H1 (cell line): ENCODE measurements at regions not wholly inside any gene's neighbourhood (a gene's known extent, or its start where the extent isn't known, plus 50 kb on each side); places are given as distances from the start of the nearest gene placed in this dataset.

Experiments used
- CTCF ChIA-PET: fragments of 300-600 bp; sonication (Branson Sonifier 250); formaldehyde crosslinking; loops from one replicate; lab custom pipeline; 2021; ENCODE audit not compliant: partially characterized antibody; lab: Charles Lee
- POLR2A ChIA-PET: fragments of 300-600 bp; sonication (Branson Sonifier 250); formaldehyde crosslinking; loops from one replicate; lab custom pipeline; 2021; ENCODE audit warnings: inconsistent platforms; ENCODE audit not compliant: partially characterized antibody; lab: Charles Lee
- DNase-seq, 2 experiments: peaks; one replicate each; pipeline versions ENCODE4 v3.0.0 to v3.0.0-alpha.2; 2010 to 2022; ENCODE audit warnings: low spot score in 2 of 2, low read depth in 1 of 2, mixed read lengths in 1 of 2
- FAIRE-seq: peaks from 2 replicates; lab custom pipeline; 2011; peaks lifted over from hg19 to GRCh38; lab: Jason Lieb, UNC
- H2AFZ ChIP-seq: 2 replicates; pipeline ENCODE4 v1.8.1; 2012; ENCODE audit warnings: low read length, inconsistent platforms
- H2AK5ac ChIP-seq: 2 replicates; pipeline ENCODE4 v1.6.1; 2013; ENCODE audit warnings: low read depth, low read length
- H2BK120ac ChIP-seq: replicated peaks from 2 replicates; pipeline ENCODE3; 2013; ENCODE audit warnings: low read depth, low read length, inconsistent platforms
- H2BK12ac ChIP-seq: 2 replicates; pipeline ENCODE4 v1.6.1; 2013; ENCODE audit warnings: low read depth, low read length
- H2BK15ac ChIP-seq: 2 replicates; pipeline ENCODE4 v1.6.1; 2013; ENCODE audit warnings: low read length
- H2BK20ac ChIP-seq: 2 replicates; pipeline ENCODE4 v1.6.1; 2013; ENCODE audit warnings: low read length
- H2BK5ac ChIP-seq: 2 replicates; pipeline ENCODE4 v1.6.1; 2013; ENCODE audit warnings: low read depth, low read length
- H3K14ac ChIP-seq: 2 replicates; pipeline ENCODE4 v1.6.1; 2013; ENCODE audit warnings: inconsistent platforms; ENCODE audit not compliant: insufficient read length
- H3K18ac ChIP-seq: 2 replicates; pipeline ENCODE4 v1.6.1; 2013; ENCODE audit warnings: low read length; ENCODE audit errors: extremely low read depth
- H3K23ac ChIP-seq: 2 replicates; pipeline ENCODE4 v1.6.1; 2013; ENCODE audit warnings: inconsistent platforms; ENCODE audit not compliant: insufficient read length
- H3K23me2 ChIP-seq: 2 replicates; pipeline ENCODE4 v1.6.1; 2013; ENCODE audit warnings: low read depth, low read length
- H3K27ac ChIP-seq: 2 replicates; pipeline ENCODE4 v1.6.1; 2011; ENCODE audit warnings: low read depth, low read length, inconsistent platforms
- H3K27me3 ChIP-seq, 4 experiments: replicated peaks in 1 of 4; 1 replicate in 1 of 4; 2 replicates in 3 of 4; pipeline versions ENCODE4 v1.6.1 to v1.8.1; 2011 to 2013; ENCODE audit warnings: low read length in 3 of 4, mild to moderate bottlenecking in 3 of 4, inconsistent platforms in 2 of 4, mixed read lengths in 2 of 4, moderate library complexity in 1 of 4; ENCODE audit not compliant: control insufficient read depth in 3 of 4, insufficient read depth in 3 of 4; ENCODE audit errors: extremely low read depth in 1 of 4
- H3K36me3 ChIP-seq, 4 experiments: 2 replicates each; pipeline versions ENCODE4 v1.6.1 to v1.8.1; 2011 to 2013; ENCODE audit warnings: mild to moderate bottlenecking in 4 of 4, low read length in 3 of 4, moderate library complexity in 2 of 4, control low read depth in 1 of 4, inconsistent platforms in 1 of 4; ENCODE audit not compliant: insufficient read depth in 4 of 4, control insufficient read depth in 2 of 4
- H3K4ac ChIP-seq: replicated peaks from 2 replicates; pipeline ENCODE3; 2013; ENCODE audit warnings: low read length, low read depth, mixed read lengths, inconsistent platforms; ENCODE audit not compliant: insufficient read length
- H3K4me1 ChIP-seq, 4 experiments: replicated peaks in 1 of 4; 1 replicate in 1 of 4; 2 replicates in 3 of 4; pipeline versions ENCODE4 v1.6.1 to v1.8.1; 2011 to 2013; ENCODE audit warnings: low read length in 3 of 4, inconsistent platforms in 2 of 4, mixed read lengths in 1 of 4; ENCODE audit not compliant: insufficient read depth in 4 of 4, control insufficient read depth in 3 of 4
- H3K4me2 ChIP-seq, 2 experiments: 2 replicates each; pipeline versions ENCODE4 v1.6.1 to v1.8.1; 2011 to 2013; ENCODE audit warnings: low read depth in 2 of 2, low read length in 2 of 2, control low read depth in 1 of 2, inconsistent platforms in 1 of 2, mild to moderate bottlenecking in 1 of 2; ENCODE audit not compliant: insufficient read depth in 1 of 2
- H3K4me3 ChIP-seq, 4 experiments: fragments of 200-600, 300-600 bp in 1 of 4; sonication (generic), shearing (Covaris generic), sonication (Bioruptor Twin) in 1 of 4; 2 replicates each; pipeline versions ENCODE4 v1.5.1 to v1.8.1; 2011 to 2016; ENCODE audit warnings: low read length in 4 of 4, low read depth in 3 of 4, control low read depth in 2 of 4, inconsistent platforms in 2 of 4, mild to moderate bottlenecking in 2 of 4, mixed read lengths in 1 of 4, moderate library complexity in 1 of 4; ENCODE audit not compliant: insufficient read depth in 2 of 4; ENCODE audit errors: extremely low read depth in 1 of 4
- H3K56ac ChIP-seq: replicated peaks from 2 replicates; pipeline ENCODE3; 2013; ENCODE audit warnings: low read depth, mild to moderate bottlenecking, mixed read lengths, low read length, inconsistent platforms; ENCODE audit not compliant: insufficient read length
- H3K79me1 ChIP-seq: 2 replicates; pipeline ENCODE4 v1.6.1; 2013; ENCODE audit warnings: low read depth, low read length, control low read depth
- H3K79me2 ChIP-seq, 2 experiments: 2 replicates each; pipeline versions ENCODE4 v1.6.1 to v1.8.1; 2012 to 2013; ENCODE audit warnings: low read length in 2 of 2, mild to moderate bottlenecking in 2 of 2, inconsistent platforms in 1 of 2; ENCODE audit not compliant: insufficient read depth in 2 of 2, control insufficient read depth in 1 of 2
- H3K9ac ChIP-seq, 4 experiments: replicated peaks in 1 of 4; 1 replicate in 1 of 4; 2 replicates in 3 of 4; pipeline versions ENCODE4 v1.6.1 to v1.8.1; 2011 to 2013; ENCODE audit warnings: low read depth in 3 of 4, low read length in 3 of 4, control low read depth in 2 of 4, mild to moderate bottlenecking in 2 of 4, moderate library complexity in 2 of 4, inconsistent platforms in 1 of 4; ENCODE audit errors: extremely low read depth in 1 of 4
- H3K9me3 ChIP-seq, 2 experiments: 2 replicates each; pipeline versions ENCODE4 v1.6.1 to v1.8.1; 2012 to 2013; ENCODE audit warnings: mild to moderate bottlenecking in 2 of 2, moderate library complexity in 2 of 2, control low read depth in 1 of 2, inconsistent platforms in 1 of 2, low read depth in 1 of 2, low read length in 1 of 2, mixed read lengths in 1 of 2; ENCODE audit not compliant: insufficient read depth in 2 of 2
- H4K20me1 ChIP-seq, 2 experiments: replicated peaks in 1 of 2; 2 replicates each; pipeline versions ENCODE3 to v1.8.1; 2011 to 2013; ENCODE audit warnings: inconsistent platforms in 2 of 2, low read length in 2 of 2, mild to moderate bottlenecking in 1 of 2; ENCODE audit not compliant: insufficient read depth in 2 of 2, control insufficient read depth in 1 of 2
- H4K5ac ChIP-seq: 2 replicates; pipeline ENCODE4 v1.6.1; 2013; ENCODE audit warnings: low read length, low read depth, mixed read lengths, inconsistent platforms; ENCODE audit not compliant: insufficient read length
- H4K8ac ChIP-seq: 2 replicates; pipeline ENCODE4 v1.8.0; 2013; ENCODE audit warnings: mild to moderate bottlenecking, moderate library complexity, low read length, inconsistent platforms; ENCODE audit not compliant: insufficient read depth; ENCODE audit errors: extremely low read depth
- H4K91ac ChIP-seq: replicated peaks from 2 replicates; pipeline ENCODE3; 2013; ENCODE audit warnings: low read length, mixed read lengths, inconsistent platforms; ENCODE audit not compliant: insufficient read length
- ASH2L ChIP-seq: fragments of 200-600, 300-600 bp; sonication (generic); IDR thresholded peaks from one replicate; pipeline ENCODE4 v1.7.1; 2017; ENCODE audit warnings: low read length
- CBX8 ChIP-seq: fragments of 300-800, 300-1000 bp; sonication (generic); IDR thresholded peaks from 2 replicates; pipeline ENCODE4 v1.7.1; 2016; ENCODE audit warnings: low read depth, low read length, borderline replicate concordance
- HDAC6 ChIP-seq: IDR thresholded peaks from one replicate; pipeline ENCODE4 v1.7.1; 2012; ENCODE audit warnings: low read depth, mild to moderate bottlenecking, inconsistent platforms, low read length, moderate library complexity
- TAF1 ChIP-seq: IDR thresholded peaks from 2 replicates; pipeline ENCODE4 v1.6.1; 2011; ENCODE audit warnings: mild to moderate bottlenecking, low read depth, low read length
- TCF12 ChIP-seq: IDR thresholded peaks from 2 replicates; pipeline ENCODE4 v1.6.1; 2011; ENCODE audit warnings: low read depth, mild to moderate bottlenecking, low read length
- WGBS, 2 experiments: shearing (Covaris generic) in 1 of 2; methylation state at CpG; one replicate each; pipeline versions ENCODE4 v1.1.6 to v1.1.7; 2013 to 2015; ENCODE audit warnings: low lambda C conversion rate in 2 of 2, mixed read lengths in 2 of 2, inconsistent platforms in 1 of 2, low coverage in 1 of 2, missing lambda C conversion rate in 1 of 2; ENCODE audit not compliant: insufficient replicate concordance in 2 of 2, insufficient coverage in 1 of 2, insufficient read length in 1 of 2; ENCODE audit errors: extremely low coverage in 1 of 2, missing lambda C conversion rate in 1 of 2; 5-methylcytosine and 5-hydroxymethylcytosine counted together

DNA sequence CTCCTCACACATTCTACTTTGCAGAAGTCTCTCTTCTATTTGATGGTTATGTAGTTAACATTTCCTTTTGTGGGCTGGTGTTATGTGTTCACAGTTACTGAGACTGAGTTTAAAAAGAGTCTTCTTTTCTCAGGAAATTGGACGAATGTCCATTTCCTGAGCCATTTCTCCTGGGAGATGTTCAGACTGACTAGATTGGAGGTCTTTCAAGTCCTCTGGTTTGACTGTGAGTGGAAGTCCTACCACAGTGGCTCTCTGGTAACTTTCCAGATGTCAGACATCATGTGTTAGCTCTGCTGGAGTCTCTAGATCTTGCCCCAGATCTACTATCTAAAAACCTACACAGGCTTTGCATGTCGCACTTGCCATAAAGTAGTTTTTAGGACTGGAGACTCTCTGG lies 116.0 kb downstream of the GALR1 start:
- Histone ChIP-seq H3K23me2 (no peaks in the 10 kb centered on the region), H3K9me3 (peaks cover 14 to 20% of the 10 kb centered on the region in 2 experiments), H3K9ac (no peak overlapping the region), H2BK120ac (no peak overlapping the region), H3K36me3 (no peaks in the 10 kb centered on the region), H3K4me1 (no peaks in the 10 kb centered on the region; a peak in 1 of 7 replicates), H3K56ac (no peak overlapping the region), H2AK5ac (no peak overlapping the region), H3K4ac (no peak overlapping the region), H2AFZ (no peak overlapping the region), H3K18ac (no peak overlapping the region), H2BK20ac (no peak overlapping the region), H2BK12ac (no peak overlapping the region), H3K27me3 (no peaks in the 10 kb centered on the region), H4K5ac (no peak overlapping the region), H4K8ac (no peak overlapping the region), H2BK5ac (no peak overlapping the region), H3K4me2 (no peak overlapping the region), H3K14ac (no peak overlapping the region), H2BK15ac (no peak overlapping the region), H3K4me3 (no peak overlapping the region), H3K79me1 (no peaks in the 10 kb centered on the region), H3K27ac (no peak overlapping the region), H3K23ac (no peak overlapping the region), H3K79me2 (no peaks in the 10 kb centered on the region), H4K91ac (no peak overlapping the region), H4K20me1 (no peaks in the 10 kb centered on the region)
- WGBS, 2 experiments: 81% methylated on average over 2 of the region's 2 CpGs; no CpG with 5 or more reads in 1 of the 2 experiments
- CTCF ChIA-PET: no interaction called here
- DNase-seq (no peak), FAIRE-seq (no peak)
- POLR2A ChIA-PET: no interaction called here
- TF ChIP-seq CBX8: no peak
- TF ChIP-seq TAF1: no peak
- no peak for TF ChIP-seq TCF12
- no peak for TF ChIP-seq ASH2L
- no peak for TF ChIP-seq HDAC6
